Cardiac fibroblast (primary cell): ENCODE measurements at regions not wholly inside any gene's neighbourhood (a gene's known extent, or its start where the extent isn't known, plus 50 kb on each side); places are given as distances from the start of the nearest gene placed in this dataset.

Source experiments
- DNase-seq, 2 donors: peaks; one replicate each; pipeline versions ENCODE4 v3.0.0 to v3.0.0-alpha.2; 2010; ENCODE audit warnings: low read depth in 2 of 2
- H3K4me3 ChIP-seq, 2 donors: replicated peaks in 1 of 2; 1 replicate in 1 of 2; 2 replicates in 1 of 2; pipeline ENCODE4 v1.5.1; 2011; ENCODE audit warnings: low read depth in 2 of 2, low read length in 2 of 2, mild to moderate bottlenecking in 2 of 2, moderate library complexity in 1 of 2
- TF ChIP-seq, protein P1 (sequence below): IDR thresholded peaks from one replicate; pipeline ENCODE4 v1.5.1; 2011; ENCODE audit warnings: low read depth, mild to moderate bottlenecking, low read length, inconsistent platforms

DNA sequence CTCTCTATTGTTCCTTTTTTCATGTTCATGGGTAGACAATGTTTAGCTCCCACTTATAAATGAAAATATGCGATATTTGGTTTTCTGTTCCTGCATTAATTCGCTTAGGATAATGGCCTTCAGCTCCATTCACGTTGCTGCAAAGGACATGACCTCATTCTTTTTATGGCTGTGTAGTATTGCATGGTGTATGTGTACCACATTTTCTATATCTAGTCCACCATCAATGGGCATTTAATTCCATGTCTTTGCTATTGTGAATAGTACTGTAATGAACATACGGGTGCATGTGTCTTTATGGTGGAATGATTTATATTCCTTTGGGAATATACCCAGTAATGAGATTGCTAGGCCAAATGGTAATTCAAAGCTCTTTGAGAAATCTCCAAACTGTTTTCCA is 392.0 kb downstream of the EFNA5 start:
- DNase-seq: no peak
- TF ChIP-seq, protein P1, sequence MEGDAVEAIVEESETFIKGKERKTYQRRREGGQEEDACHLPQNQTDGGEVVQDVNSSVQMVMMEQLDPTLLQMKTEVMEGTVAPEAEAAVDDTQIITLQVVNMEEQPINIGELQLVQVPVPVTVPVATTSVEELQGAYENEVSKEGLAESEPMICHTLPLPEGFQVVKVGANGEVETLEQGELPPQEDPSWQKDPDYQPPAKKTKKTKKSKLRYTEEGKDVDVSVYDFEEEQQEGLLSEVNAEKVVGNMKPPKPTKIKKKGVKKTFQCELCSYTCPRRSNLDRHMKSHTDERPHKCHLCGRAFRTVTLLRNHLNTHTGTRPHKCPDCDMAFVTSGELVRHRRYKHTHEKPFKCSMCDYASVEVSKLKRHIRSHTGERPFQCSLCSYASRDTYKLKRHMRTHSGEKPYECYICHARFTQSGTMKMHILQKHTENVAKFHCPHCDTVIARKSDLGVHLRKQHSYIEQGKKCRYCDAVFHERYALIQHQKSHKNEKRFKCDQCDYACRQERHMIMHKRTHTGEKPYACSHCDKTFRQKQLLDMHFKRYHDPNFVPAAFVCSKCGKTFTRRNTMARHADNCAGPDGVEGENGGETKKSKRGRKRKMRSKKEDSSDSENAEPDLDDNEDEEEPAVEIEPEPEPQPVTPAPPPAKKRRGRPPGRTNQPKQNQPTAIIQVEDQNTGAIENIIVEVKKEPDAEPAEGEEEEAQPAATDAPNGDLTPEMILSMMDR: no peak
- no peak overlapping the region for H3K4me3 ChIP-seq

DNA sequence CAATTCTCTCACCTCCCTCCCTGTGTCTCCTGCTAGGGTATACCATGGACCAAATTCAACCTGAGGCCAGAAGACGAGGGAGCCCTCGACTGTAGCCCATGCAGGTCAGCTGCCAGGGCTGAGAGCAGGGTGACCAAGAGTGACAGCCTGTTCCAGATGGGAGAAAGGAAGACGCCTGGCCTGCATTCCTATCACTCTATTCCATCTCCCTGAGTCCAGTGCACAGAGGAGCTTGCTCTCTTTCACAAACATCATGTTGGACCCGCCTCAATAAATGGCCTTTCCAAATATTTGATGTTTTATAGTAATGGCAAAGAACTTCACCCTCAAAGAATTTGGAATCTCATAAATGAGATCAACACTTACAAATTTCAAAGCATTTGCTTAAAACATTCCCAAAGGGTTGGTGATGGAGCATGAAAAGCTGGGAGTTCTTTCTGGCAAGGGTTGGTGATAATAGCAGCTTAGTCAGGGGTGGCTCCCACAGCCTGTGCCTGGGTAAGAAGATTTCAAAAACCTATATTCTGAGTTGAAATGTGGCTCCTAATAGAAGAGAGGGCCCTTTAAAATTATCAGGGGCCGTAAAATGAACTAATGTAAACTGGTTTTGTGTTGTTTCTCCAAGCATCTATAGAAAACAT is 393.1 kb downstream of the EFNA5 start:
- TF ChIP-seq, protein P1: no peak
- no peak overlapping the region for H3K4me3 ChIP-seq
- DNase-seq: no peak

DNA sequence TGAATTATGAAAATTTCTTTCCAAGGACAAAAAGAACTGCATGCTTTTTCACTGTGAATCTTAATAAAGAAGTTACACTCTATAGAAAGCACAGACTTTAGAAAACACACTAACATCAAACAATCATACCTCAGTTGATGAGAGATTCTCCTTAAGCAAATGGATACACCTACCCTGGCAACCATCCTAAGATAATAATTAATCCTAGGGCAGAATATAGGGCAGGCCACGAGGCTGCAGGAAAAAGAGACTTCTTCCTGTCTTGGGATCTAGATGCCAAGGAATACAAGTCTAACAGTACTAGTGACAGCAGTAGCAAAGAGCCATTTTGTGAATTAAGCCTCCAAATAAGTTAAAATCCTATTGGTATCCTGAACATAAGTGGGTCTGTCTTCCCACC is 395.4 kb downstream of the EFNA5 start:
- no peak for DNase-seq
- no peak overlapping the region for H3K4me3 ChIP-seq
- TF ChIP-seq, protein P1: no peak

DNA sequence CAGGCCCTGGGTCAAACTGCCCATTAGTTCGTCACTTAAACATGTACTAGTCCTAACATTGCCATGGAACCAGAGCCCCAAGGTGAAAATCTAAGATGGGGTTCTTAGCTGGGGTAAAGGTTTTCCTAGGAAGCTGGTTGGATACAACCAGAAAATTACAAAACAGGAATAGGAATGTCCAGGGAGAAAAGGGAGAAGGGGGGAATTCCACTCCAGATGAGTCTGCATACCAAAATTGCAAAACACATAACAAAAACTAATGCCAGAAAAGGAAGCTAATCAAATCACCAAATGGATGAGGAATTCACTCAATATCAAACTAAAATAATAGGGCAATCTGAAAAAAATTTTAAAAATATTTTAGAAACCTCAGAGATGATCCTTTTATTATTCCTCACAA is 396.2 kb downstream of the EFNA5 start:
- DNase-seq: peak in 1 of 2 donors; percentile 6
- TF ChIP-seq, protein P1: no peak
- H3K4me3 ChIP-seq: no peak overlapping the region

DNA sequence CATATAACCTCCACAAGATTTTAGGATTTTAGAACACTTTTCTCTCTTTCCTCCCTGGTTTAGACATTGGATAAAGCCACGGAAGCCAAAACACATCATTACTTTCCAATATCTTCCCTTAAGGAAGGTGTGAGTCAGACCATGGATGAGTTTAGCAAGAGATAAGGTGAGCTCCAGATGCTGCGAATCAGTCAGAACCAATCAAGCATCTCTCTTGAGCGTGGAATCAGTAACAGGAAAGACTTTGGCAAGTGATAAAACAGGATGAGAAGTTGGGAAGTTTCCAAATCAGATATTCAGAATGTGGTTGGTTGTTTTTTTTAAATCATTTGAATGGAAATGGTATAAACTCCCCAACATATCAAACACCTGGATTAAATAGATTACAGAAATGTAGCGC is 397.8 kb downstream of the EFNA5 start:
- no peak for DNase-seq
- no peak overlapping the region for H3K4me3 ChIP-seq
- TF ChIP-seq, protein P1: no peak

DNA sequence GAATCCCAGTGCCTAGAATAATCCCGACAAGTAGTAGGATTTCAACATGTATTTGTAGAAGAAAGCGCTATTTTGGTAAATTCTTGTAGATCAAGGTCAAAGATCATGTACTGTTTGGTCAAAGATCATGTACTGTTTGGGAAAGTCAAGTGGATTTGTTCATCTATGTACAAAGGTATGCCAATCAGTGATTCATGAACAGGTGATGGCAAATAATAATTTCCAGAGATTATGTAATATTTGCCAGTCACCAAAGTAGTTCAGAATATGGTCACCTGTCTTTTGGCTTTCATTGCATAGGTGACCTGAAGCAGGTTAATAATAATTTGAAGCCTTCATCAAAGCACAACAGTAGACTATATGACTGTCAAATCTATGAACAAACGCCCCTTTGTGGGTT is 398.2 kb downstream of the EFNA5 start:
- DNase-seq: no peak
- TF ChIP-seq, protein P1: no peak
- no peak overlapping the region for H3K4me3 ChIP-seq
